ENCODE measurements at regions not wholly inside any gene's neighbourhood (a gene's known extent, or its start where the extent isn't known, plus 50 kb on each side); places are given as distances from the start of the nearest gene placed in this dataset.

DNA sequence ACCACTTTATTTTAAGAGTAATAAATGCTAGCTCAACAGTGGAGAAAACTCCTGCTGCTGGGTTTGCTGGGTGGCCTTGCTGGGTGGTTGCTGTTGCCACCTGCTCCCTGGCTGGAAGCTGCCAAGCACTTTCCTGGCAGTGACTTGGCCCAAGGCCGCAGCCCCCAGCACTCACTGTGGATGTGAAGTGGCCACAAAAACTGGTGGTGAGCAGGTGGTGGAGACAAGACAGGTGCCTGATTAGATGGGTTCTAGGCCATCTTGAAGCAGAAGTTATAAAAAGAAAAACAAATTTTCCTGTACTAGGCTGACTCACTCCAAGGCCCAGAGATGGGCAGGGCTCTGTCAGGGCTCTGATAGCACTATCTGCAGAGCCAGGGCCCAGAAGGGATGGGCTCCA lies 224.7 kb upstream of the NLRP1 start:
- Histone ChIP-seq H3K36me3 (ENCODE audit: low read depth) (no peaks in the 10 kb centered on the region), H3K27me3 (ENCODE audit: insufficient read depth, low read depth) (peaks cover 18% of the 10 kb centered on the region; the same call in 1 of the 2 replicates), H3K79me2 (ENCODE audit: low read depth) (no peaks in the 10 kb centered on the region), H2AFZ (no peak overlapping the region), H3K4me1 (replicated peaks; ENCODE audit: insufficient read depth) (no peaks in the 10 kb centered on the region), H3K4me3 (no peak overlapping the region), H3K9me2 (ENCODE audit: insufficient read depth) (no peaks in the 10 kb centered on the region), H3F3A (ENCODE audit: insufficient read depth, low read depth) (no peaks in the 10 kb centered on the region), H3K9me3 (ENCODE audit: insufficient read depth, low read depth) (peaks cover 22% of the 10 kb centered on the region; the same call in 1 of the 2 replicates), H3K4me2 (no peak overlapping the region), H3K27ac (no peak overlapping the region), H4K20me1 (ENCODE audit: insufficient read depth) (no peaks in the 10 kb centered on the region)
- ChIA-PET POLR2A (ENCODE audit: unreplicated experiment) (no interaction called here), CTCF (no interaction called here)
- DNase-seq = no peak
- TF ChIP-seq, protein P1, sequence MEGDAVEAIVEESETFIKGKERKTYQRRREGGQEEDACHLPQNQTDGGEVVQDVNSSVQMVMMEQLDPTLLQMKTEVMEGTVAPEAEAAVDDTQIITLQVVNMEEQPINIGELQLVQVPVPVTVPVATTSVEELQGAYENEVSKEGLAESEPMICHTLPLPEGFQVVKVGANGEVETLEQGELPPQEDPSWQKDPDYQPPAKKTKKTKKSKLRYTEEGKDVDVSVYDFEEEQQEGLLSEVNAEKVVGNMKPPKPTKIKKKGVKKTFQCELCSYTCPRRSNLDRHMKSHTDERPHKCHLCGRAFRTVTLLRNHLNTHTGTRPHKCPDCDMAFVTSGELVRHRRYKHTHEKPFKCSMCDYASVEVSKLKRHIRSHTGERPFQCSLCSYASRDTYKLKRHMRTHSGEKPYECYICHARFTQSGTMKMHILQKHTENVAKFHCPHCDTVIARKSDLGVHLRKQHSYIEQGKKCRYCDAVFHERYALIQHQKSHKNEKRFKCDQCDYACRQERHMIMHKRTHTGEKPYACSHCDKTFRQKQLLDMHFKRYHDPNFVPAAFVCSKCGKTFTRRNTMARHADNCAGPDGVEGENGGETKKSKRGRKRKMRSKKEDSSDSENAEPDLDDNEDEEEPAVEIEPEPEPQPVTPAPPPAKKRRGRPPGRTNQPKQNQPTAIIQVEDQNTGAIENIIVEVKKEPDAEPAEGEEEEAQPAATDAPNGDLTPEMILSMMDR (conservative IDR thresholded peaks at IDR 0.05) = no peak
- no peak for TF ChIP-seq EZH2 (IDR thresholded peaks at IDR 0.05; ENCODE audit: low read depth)
- BruUV-seq (replicated peaks) = no TSS peak
- intact Hi-C loops (cut with micrococcal nuclease; ENCODE audit: unreplicated experiment) = no loop called here

DNA sequence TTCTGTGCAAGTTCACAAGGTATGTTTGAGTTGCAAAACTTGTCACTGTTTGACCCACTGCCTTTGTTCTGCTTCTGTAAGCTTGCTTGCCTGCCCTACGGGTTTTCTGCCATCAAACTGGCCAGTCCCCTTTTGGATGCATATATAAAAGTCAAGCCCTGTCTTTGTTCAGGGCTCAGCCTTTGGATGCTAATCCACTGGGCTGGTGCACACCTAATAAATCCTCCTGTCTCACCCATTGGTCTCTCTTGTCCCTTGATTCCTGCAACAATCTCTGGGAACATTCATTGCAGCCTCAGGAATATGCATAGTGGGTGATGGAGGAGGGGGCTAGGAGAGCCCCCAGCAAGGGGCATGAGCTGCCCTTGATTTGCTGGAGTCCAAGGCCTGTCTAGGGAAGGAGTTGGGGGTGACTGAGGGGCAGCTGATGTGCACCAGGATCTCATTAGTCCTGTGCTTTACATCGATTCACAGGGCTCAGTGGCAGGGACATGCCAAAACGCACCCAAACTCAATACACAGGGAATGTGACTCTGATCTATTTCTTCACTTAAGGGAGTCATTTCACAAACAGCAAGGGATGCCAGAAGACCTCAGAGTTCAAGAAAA lies 225.4 kb upstream of the NLRP1 start:
- no peaks in the 10 kb centered on the region for H3K4me1 ChIP-seq (replicated peaks; ENCODE audit: insufficient read depth)

DNA sequence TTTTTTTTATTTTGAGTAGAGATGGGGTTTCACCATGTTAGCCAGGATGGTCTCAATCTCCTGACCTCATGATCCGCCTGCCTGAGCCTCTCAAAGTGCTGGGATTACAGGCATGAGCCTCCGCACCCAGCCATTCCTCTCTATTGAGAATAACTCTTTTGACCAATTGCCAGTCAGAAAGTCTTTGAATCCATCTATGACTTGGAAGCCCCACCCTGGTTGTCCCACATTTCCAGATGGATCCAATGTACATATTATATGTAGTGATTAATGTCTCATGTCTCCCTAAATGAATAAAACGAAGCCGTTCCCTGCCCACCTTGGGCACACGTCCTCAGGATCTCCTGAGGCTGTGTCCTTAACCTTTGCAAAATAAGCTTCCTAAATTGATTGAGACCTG lies 228.3 kb upstream of the NLRP1 start:
- Histone ChIP-seq H3K27me3 (ENCODE audit: insufficient read depth, low read depth) (peaks cover 51% of the 10 kb centered on the region; the same call in 1 of the 2 replicates), H4K20me1 (ENCODE audit: insufficient read depth) (no peaks in the 10 kb centered on the region), H3K4me1 (replicated peaks; ENCODE audit: insufficient read depth) (no peaks in the 10 kb centered on the region), H3K4me3 (no peak overlapping the region), H3K36me3 (ENCODE audit: low read depth) (no peaks in the 10 kb centered on the region), H3K9me2 (ENCODE audit: insufficient read depth) (no peaks in the 10 kb centered on the region), H2AFZ (no peak overlapping the region), H3K9me3 (ENCODE audit: insufficient read depth, low read depth) (peaks cover 22% of the 10 kb centered on the region; the same call in 1 of the 2 replicates), H3K4me2 (no peak overlapping the region), H3K27ac (no peak overlapping the region), H3K79me2 (ENCODE audit: low read depth) (no peaks in the 10 kb centered on the region), H3F3A (ENCODE audit: insufficient read depth, low read depth) (no peaks in the 10 kb centered on the region)
- POLR2A ChIA-PET (ENCODE audit: unreplicated experiment) = no interaction called here
- CTCF ChIA-PET = no interaction called here
- DNase-seq = no peak
- TF ChIP-seq, protein P1 (conservative IDR thresholded peaks at IDR 0.05) = no peak
- TF ChIP-seq EZH2 (IDR thresholded peaks at IDR 0.05; ENCODE audit: low read depth) = no peak
- intact Hi-C loops (cut with micrococcal nuclease; ENCODE audit: unreplicated experiment) = no loop called here
- BruUV-seq (replicated peaks) = no TSS peak

More for the DNA sequence above, 225.4 kb upstream of the NLRP1 start:
- Histone ChIP-seq H3K27ac (no peak overlapping the region), H3K4me3 (no peak overlapping the region), H3K36me3 (ENCODE audit: low read depth) (no peaks in the 10 kb centered on the region), H3K27me3 (ENCODE audit: insufficient read depth, low read depth) (peaks cover 25% of the 10 kb centered on the region; the same call in 1 of the 2 replicates), H3F3A (ENCODE audit: insufficient read depth, low read depth) (no peaks in the 10 kb centered on the region), H2AFZ (no peak overlapping the region), H4K20me1 (ENCODE audit: insufficient read depth) (no peaks in the 10 kb centered on the region), H3K9me3 (ENCODE audit: insufficient read depth, low read depth) (peaks cover 22% of the 10 kb centered on the region; the same call in 1 of the 2 replicates), H3K4me2 (no peak overlapping the region), H3K9me2 (ENCODE audit: insufficient read depth) (no peaks in the 10 kb centered on the region), H3K79me2 (ENCODE audit: low read depth) (no peaks in the 10 kb centered on the region)
- no peak for DNase-seq
- TF ChIP-seq EZH2 (IDR thresholded peaks at IDR 0.05; ENCODE audit: low read depth) = no peak
- TF ChIP-seq, protein P1 (conservative IDR thresholded peaks at IDR 0.05) = no peak
- BruUV-seq (replicated peaks) = no TSS peak
- intact Hi-C loops (cut with micrococcal nuclease; ENCODE audit: unreplicated experiment) = no loop called here
- CTCF ChIA-PET = no interaction called here
- POLR2A ChIA-PET (ENCODE audit: unreplicated experiment) = no interaction called here
